ENCODE measurements at regions not wholly inside any gene's neighbourhood (a gene's known extent, or its start where the extent isn't known, plus 50 kb on each side); places are given as distances from the start of the nearest gene placed in this dataset.

GRCh38 chr5:152593388-152593787, 188.3 kb upstream of the NMUR2 start:
- no peak for TF ChIP-seq ZNF264 (CRISPR knock-in tag; IDR thresholded peaks at IDR 0.05)
- TF ChIP-seq, protein P1, sequence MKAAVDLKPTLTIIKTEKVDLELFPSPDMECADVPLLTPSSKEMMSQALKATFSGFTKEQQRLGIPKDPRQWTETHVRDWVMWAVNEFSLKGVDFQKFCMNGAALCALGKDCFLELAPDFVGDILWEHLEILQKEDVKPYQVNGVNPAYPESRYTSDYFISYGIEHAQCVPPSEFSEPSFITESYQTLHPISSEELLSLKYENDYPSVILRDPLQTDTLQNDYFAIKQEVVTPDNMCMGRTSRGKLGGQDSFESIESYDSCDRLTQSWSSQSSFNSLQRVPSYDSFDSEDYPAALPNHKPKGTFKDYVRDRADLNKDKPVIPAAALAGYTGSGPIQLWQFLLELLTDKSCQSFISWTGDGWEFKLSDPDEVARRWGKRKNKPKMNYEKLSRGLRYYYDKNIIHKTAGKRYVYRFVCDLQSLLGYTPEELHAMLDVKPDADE (CRISPR knock-in tag; IDR thresholded peaks at IDR 0.05): no peak
- no peak for TF ChIP-seq MAFG (CRISPR knock-in tag; IDR thresholded peaks at IDR 0.05)
- TF ChIP-seq CCAR2 (optimal IDR thresholded peaks at IDR 0.05; ENCODE audit: low read depth, low read length): no peak
- TF ChIP-seq SRSF1 (optimal IDR thresholded peaks at IDR 0.05; ENCODE audit: low read depth, low read length): no peak
